ENCODE measurements at regions not wholly inside any gene's neighbourhood (a gene's known extent, or its start where the extent isn't known, plus 50 kb on each side); places are given as distances from the start of the nearest gene placed in this dataset.

DNA sequence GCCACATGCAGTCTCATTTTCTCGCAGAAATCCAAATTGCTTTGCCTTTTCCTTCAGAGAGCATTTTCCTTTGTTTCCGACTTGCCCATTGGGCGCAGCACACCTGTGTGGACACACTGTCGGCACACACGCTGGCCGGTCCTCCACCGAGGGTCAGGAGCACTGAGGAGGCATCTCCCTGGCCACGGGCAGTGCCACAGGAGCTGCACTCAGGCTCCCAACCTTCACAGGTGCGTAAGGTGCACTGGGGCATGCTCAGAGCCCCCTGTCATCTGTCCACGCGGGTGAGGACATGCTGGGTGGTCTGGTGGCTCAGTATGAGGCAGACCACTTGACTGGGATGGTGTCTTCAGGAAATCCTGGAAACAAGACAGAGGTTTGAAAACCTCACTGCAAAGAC lies 779.1 kb downstream of the BRD1 start:
- in situ Hi-C loops (cut with HindIII; ENCODE audit: extremely low pct_ligation_motif_present, low pct_unique_long_range_greater_than_20kb), result no loop called here
- Histone ChIP-seq H3K27me3 (ENCODE audit: control insufficient read depth in 1 of 2, insufficient read depth in 2 of 2, low read length in 2 of 2) (peaks cover 4 to 73% of the 10 kb centered on the region in 2 experiments; a peak in 3 of 5 replicates), H3K4me2 (ENCODE audit: low read depth, low read length) (no peak overlapping the region), H3K79me2 (ENCODE audit: insufficient read depth, low read length) (no peaks in the 10 kb centered on the region), H4K20me1 (ENCODE audit: insufficient read depth, low read length) (no peaks in the 10 kb centered on the region), H3K9ac (ENCODE audit: insufficient read depth, low read depth, low read length) (no peak overlapping the region), H3K4me1 (ENCODE audit: insufficient read depth, low read length) (no peaks in the 10 kb centered on the region), H2AFZ (ENCODE audit: low read length) (no peak overlapping the region), H3K4me3 (replicated peaks in 1 of 3; ENCODE audit: insufficient read depth in 1 of 3, low read depth in 2 of 3, low read length in 3 of 3) (no peak overlapping the region), H3K9me3 (ENCODE audit: low read length) (no peaks in the 10 kb centered on the region), H3K36me3 (replicated peaks in 1 of 2; ENCODE audit: control insufficient read depth in 1 of 2, insufficient read depth in 2 of 2, low read length in 2 of 2) (no peaks in the 10 kb centered on the region), H3K27ac (ENCODE audit: extremely low read length, insufficient read depth, low read length) (no peak overlapping the region)
- DNase-seq (ENCODE audit: low spot score) (no peak), FAIRE-seq (no peak), ATAC-seq (no peak)
- TF ChIP-seq ZMYM3 (CRISPR knock-in tag; IDR thresholded peaks at IDR 0.05), result no peak
- no peak for TF ChIP-seq SETDB1 (CRISPR knock-in tag; IDR thresholded peaks at IDR 0.05; ENCODE audit: borderline replicate concordance)
- no peak for TF ChIP-seq MAFK (conservative IDR thresholded peaks at IDR 0.05 in 1 of 2, IDR thresholded peaks at IDR 0.05 in 1 of 2; ENCODE audit: low read length in 2 of 2)
- no peak for TF ChIP-seq NR2F2 (IDR thresholded peaks at IDR 0.05; ENCODE audit: borderline replicate concordance, low read depth)
- TF ChIP-seq NFATC3 (CRISPR knock-in tag; IDR thresholded peaks at IDR 0.05), result no peak
- TF ChIP-seq, protein P1, sequence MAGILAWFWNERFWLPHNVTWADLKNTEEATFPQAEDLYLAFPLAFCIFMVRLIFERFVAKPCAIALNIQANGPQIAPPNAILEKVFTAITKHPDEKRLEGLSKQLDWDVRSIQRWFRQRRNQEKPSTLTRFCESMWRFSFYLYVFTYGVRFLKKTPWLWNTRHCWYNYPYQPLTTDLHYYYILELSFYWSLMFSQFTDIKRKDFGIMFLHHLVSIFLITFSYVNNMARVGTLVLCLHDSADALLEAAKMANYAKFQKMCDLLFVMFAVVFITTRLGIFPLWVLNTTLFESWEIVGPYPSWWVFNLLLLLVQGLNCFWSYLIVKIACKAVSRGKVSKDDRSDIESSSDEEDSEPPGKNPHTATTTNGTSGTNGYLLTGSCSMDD (CRISPR knock-in tag; IDR thresholded peaks at IDR 0.05), result no peak
- no peak for TF ChIP-seq EP300 (IDR thresholded peaks at IDR 0.05; ENCODE audit: low read depth in 2 of 2, low read length in 2 of 2)
- no peak for TF ChIP-seq EP300 (CRISPR knock-in tag; IDR thresholded peaks at IDR 0.05; ENCODE audit: borderline replicate concordance)
- no peak for TF ChIP-seq ZNF709 (CRISPR knock-in tag; IDR thresholded peaks at IDR 0.05)
- no peak for TF ChIP-seq CCAR2 (optimal IDR thresholded peaks at IDR 0.05; ENCODE audit: low read depth, low read length)
- TF ChIP-seq KDM5B (CRISPR knock-in tag; IDR thresholded peaks at IDR 0.05; ENCODE audit: borderline replicate concordance), result no peak
- TF ChIP-seq KDM2A (CRISPR knock-in tag; IDR thresholded peaks at IDR 0.05; ENCODE audit: borderline replicate concordance, low read depth), result no peak
- no peak for TF ChIP-seq FOXA3 (CRISPR knock-in tag; IDR thresholded peaks at IDR 0.05)
- TF ChIP-seq GLI4 (CRISPR knock-in tag; IDR thresholded peaks at IDR 0.05; ENCODE audit: borderline replicate concordance), result no peak
- TF ChIP-seq, protein P2, sequence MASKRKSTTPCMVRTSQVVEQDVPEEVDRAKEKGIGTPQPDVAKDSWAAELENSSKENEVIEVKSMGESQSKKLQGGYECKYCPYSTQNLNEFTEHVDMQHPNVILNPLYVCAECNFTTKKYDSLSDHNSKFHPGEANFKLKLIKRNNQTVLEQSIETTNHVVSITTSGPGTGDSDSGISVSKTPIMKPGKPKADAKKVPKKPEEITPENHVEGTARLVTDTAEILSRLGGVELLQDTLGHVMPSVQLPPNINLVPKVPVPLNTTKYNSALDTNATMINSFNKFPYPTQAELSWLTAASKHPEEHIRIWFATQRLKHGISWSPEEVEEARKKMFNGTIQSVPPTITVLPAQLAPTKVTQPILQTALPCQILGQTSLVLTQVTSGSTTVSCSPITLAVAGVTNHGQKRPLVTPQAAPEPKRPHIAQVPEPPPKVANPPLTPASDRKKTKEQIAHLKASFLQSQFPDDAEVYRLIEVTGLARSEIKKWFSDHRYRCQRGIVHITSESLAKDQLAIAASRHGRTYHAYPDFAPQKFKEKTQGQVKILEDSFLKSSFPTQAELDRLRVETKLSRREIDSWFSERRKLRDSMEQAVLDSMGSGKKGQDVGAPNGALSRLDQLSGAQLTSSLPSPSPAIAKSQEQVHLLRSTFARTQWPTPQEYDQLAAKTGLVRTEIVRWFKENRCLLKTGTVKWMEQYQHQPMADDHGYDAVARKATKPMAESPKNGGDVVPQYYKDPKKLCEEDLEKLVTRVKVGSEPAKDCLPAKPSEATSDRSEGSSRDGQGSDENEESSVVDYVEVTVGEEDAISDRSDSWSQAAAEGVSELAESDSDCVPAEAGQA (IDR thresholded peaks at IDR 0.05; ENCODE audit: low read depth), result no peak
- TF ChIP-seq, protein P2 (CRISPR knock-in tag; IDR thresholded peaks at IDR 0.05; ENCODE audit: borderline replicate concordance), result no peak
- TF ChIP-seq ZNF484 (CRISPR knock-in tag; IDR thresholded peaks at IDR 0.05; ENCODE audit: borderline replicate concordance, low read depth), result no peak
- no peak for TF ChIP-seq ZNF547 (CRISPR knock-in tag; IDR thresholded peaks at IDR 0.05)
- no peak for TF ChIP-seq KMT2A (CRISPR knock-in tag; IDR thresholded peaks at IDR 0.05)
- CTCF ChIA-PET (ENCODE audit: low intra/inter-chr PET ratio, low total read pairs), result no interaction called here
- POLR2A ChIA-PET, result no interaction called here
- no TSS peak for BruUV-seq (replicated peaks)
- intact Hi-C loops (cut with micrococcal nuclease; ENCODE audit: unreplicated experiment), result no loop called here
- 6% methylated on average over 9 of the region's 11 CpGs for WGBS (ENCODE audit: low lambda C conversion rate)

Data from HepG2 (cell line).